Endodermal cell (in vitro differentiated cells): ENCODE measurements at regions not wholly inside any gene's neighbourhood (a gene's known extent, or its start where the extent isn't known, plus 50 kb on each side); places are given as distances from the start of the nearest gene placed in this dataset.
A peak's percentile ranks its signal among the peaks of the same experiment; 100 is the strongest.

Source experiments
- DNase-seq: peaks from one replicate; pipeline ENCODE4 v3.0.0-alpha.2; 2017
- H3K27ac ChIP-seq: 2 replicates; pipeline ENCODE4 v1.5.1; 2013; ENCODE audit warnings: mild to moderate bottlenecking, low read depth, low read length, moderate library complexity
- H3K27me3 ChIP-seq: 2 replicates; pipeline ENCODE4 v1.6.1; 2013; ENCODE audit warnings: mild to moderate bottlenecking, low read length, moderate library complexity; ENCODE audit not compliant: insufficient read depth, control insufficient read depth, poor library complexity, severe bottlenecking
- H3K36me3 ChIP-seq: 2 replicates; pipeline ENCODE4 v1.7.0; 2013; ENCODE audit warnings: mild to moderate bottlenecking, low read length, moderate library complexity; ENCODE audit not compliant: control insufficient read depth, insufficient read depth
- H3K4me1 ChIP-seq: one replicate; pipeline ENCODE4 v1.7.0; 2013; ENCODE audit warnings: low read length; ENCODE audit not compliant: control insufficient read depth, insufficient read depth
- H3K4me3 ChIP-seq: 2 replicates; pipeline ENCODE4 v1.5.1; 2013; ENCODE audit warnings: mild to moderate bottlenecking, low read length, moderate library complexity
- H3K9ac ChIP-seq: 2 replicates; pipeline ENCODE4 v1.6.1; 2013; ENCODE audit warnings: mild to moderate bottlenecking, low read length, moderate library complexity; ENCODE audit not compliant: poor library complexity, severe bottlenecking; ENCODE audit errors: extremely low read depth
- H3K9me3 ChIP-seq: 2 replicates; pipeline ENCODE4 v1.6.1; 2013; ENCODE audit warnings: mild to moderate bottlenecking, low read length, moderate library complexity; ENCODE audit not compliant: control insufficient read depth
- H3K27ac Mint-ChIP-seq: 2 replicates; pipeline ENCODE4 v1.8.0; 2020; ENCODE audit warnings: mixed read lengths
- H3K27me3 Mint-ChIP-seq: 2 replicates; pipeline ENCODE4 v1.8.0; 2021; ENCODE audit warnings: mild to moderate bottlenecking, mixed read lengths; ENCODE audit not compliant: insufficient read depth
- H3K36me3 Mint-ChIP-seq: 2 replicates; pipeline ENCODE4 v1.8.0; 2020; ENCODE audit warnings: low read depth, mixed read lengths
- H3K4me1 Mint-ChIP-seq: 2 replicates; pipeline ENCODE4 v1.8.0; 2020; ENCODE audit warnings: mixed read lengths
- H3K4me3 Mint-ChIP-seq: 2 replicates; pipeline ENCODE4 v1.8.0; 2020; ENCODE audit warnings: mild to moderate bottlenecking, moderate library complexity, mixed read lengths
- H3K9me3 Mint-ChIP-seq: 2 replicates; pipeline ENCODE4 v1.8.0; 2020; ENCODE audit warnings: mild to moderate bottlenecking, mixed read lengths
- CTCF ChIP-seq: fragments of 200-600 bp; sonication (generic); conservative IDR thresholded peaks from 2 replicates; pipeline ENCODE4 v1.5.0; 2021; ENCODE audit warnings: antibody characterized with exemption, mild to moderate bottlenecking
- WGBS, 2 experiments: methylation state at CpG; one replicate each; pipeline versions ENCODE4 v1.1.5 to v1.1.7; 2013; ENCODE audit warnings: missing lambda C conversion rate in 2 of 2, mixed read lengths in 1 of 2; ENCODE audit not compliant: insufficient coverage in 1 of 2, insufficient read length in 1 of 2; 5-methylcytosine and 5-hydroxymethylcytosine counted together

GRCh38 chr3:194748225-194748624, 62.5 kb downstream of the FAM43A start:
- no peak overlapping the region for H3K9ac ChIP-seq
- peaks cover 10% of the 10 kb centered on the region for H3K4me1 ChIP-seq
- H3K4me3 ChIP-seq = no peak overlapping the region
- H3K27ac ChIP-seq = no peak overlapping the region
- 37 to 53% methylated on average over 8 to 19 of the region's 19 CpGs for WGBS, 2 experiments
- H3K36me3 Mint-ChIP-seq = no peaks in the 10 kb centered on the region
- H3K27ac Mint-ChIP-seq = no peak overlapping the region
- no peak overlapping the region for H3K4me3 Mint-ChIP-seq
- peaks cover 7% of the 10 kb centered on the region for H3K27me3 ChIP-seq
- H3K4me1 Mint-ChIP-seq = peaks cover 43% of the 10 kb centered on the region
- H3K9me3 Mint-ChIP-seq = peaks cover 1% of the 10 kb centered on the region
- DNase-seq = no peak
- H3K36me3 ChIP-seq = no peaks in the 10 kb centered on the region
- no peak for TF ChIP-seq CTCF
- no peaks in the 10 kb centered on the region for H3K9me3 ChIP-seq
- peaks cover 7% of the 10 kb centered on the region for H3K27me3 Mint-ChIP-seq

- Histone ChIP-seq H3K27me3 (peaks cover 7% of the 10 kb centered on the region), H3K27ac (peak overlapping the region; percentile 42), H3K4me1 (peaks cover 10% of the 10 kb centered on the region), H3K4me3 (no peak overlapping the region), H3K9me3 (no peaks in the 10 kb centered on the region), H3K36me3 (no peaks in the 10 kb centered on the region), H3K9ac (no peak overlapping the region)
- Mint-ChIP-seq H3K4me3 (no peak overlapping the region), H3K36me3 (no peaks in the 10 kb centered on the region), H3K4me1 (peaks cover 37% of the 10 kb centered on the region), H3K27ac (peak overlapping the region; percentile 42), H3K9me3 (peaks cover 1% of the 10 kb centered on the region), H3K27me3 (peaks cover 7% of the 10 kb centered on the region)
- no peak for DNase-seq
- WGBS, 2 experiments = 84% methylated on average over 15 to 17 of the region's 17 CpGs
- no peak for TF ChIP-seq CTCF
These were observed 64.2 kb downstream of the FAM43A start for GRCh38 chr3:194749631-194750490.

- H3K4me1 Mint-ChIP-seq = peaks cover 31% of the 10 kb centered on the region
- H3K36me3 Mint-ChIP-seq = no peaks in the 10 kb centered on the region
- H3K4me3 ChIP-seq = no peak overlapping the region
- no peaks in the 10 kb centered on the region for H3K36me3 ChIP-seq
- no peak overlapping the region for H3K4me3 Mint-ChIP-seq
- DNase-seq = no peak
- no peak for TF ChIP-seq CTCF
- H3K9me3 Mint-ChIP-seq = peaks cover 1% of the 10 kb centered on the region
- H3K9ac ChIP-seq = no peak overlapping the region
- peaks cover 7% of the 10 kb centered on the region for H3K27me3 ChIP-seq
- no peak overlapping the region for H3K27ac ChIP-seq
- H3K27ac Mint-ChIP-seq = peak overlapping the region; percentile 16
- 11 to 33% methylated on average over 4 to 5 of the region's 5 CpGs for WGBS, 2 experiments
- H3K4me1 ChIP-seq = peaks cover 10% of the 10 kb centered on the region
- H3K27me3 Mint-ChIP-seq = peaks cover 7% of the 10 kb centered on the region
- H3K9me3 ChIP-seq = no peaks in the 10 kb centered on the region
These were observed 64.8 kb downstream of the FAM43A start for GRCh38 chr3:194750491-194750828.
